ENCODE measurements at regions not wholly inside any gene's neighbourhood (a gene's known extent, or its start where the extent isn't known, plus 50 kb on each side); places are given as distances from the start of the nearest gene placed in this dataset.

DNA sequence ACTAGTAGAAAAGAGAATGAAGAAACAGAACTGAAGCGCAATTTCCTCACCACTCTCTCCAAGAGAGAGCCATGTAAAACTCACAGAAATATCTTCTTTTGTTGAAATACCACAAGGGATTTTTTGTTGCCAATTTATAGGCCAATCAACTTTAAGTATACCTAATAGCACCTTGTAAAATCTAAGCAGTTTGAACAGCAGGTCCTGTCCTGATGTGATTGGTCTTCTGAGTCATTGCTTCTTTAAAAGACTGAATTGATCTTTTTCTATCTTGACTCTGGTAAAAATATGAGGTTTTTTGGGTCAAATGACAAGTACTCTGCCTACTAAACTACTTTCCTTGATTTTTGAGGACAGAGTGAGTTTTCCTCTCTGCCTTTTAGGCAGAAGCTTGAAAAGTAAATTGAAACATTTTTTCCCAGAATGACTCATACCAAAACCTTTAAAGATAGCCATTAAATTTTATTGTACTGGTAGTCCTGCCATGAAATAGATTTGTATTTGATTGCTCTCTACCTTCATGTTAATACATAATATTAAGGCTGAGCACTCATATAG, 343.9 kb upstream of the CBLB start:
- TF ChIP-seq RARB (CRISPR knock-in tag; IDR thresholded peaks at IDR 0.05) (no peak), ZNF8 (CRISPR knock-in tag; IDR thresholded peaks at IDR 0.05) (no peak), ZFP3 (CRISPR knock-in tag; IDR thresholded peaks at IDR 0.05) (no peak), ESRRG (CRISPR knock-in tag; IDR thresholded peaks at IDR 0.05) (no peak), ARNTL (CRISPR knock-in tag; IDR thresholded peaks at IDR 0.05; ENCODE audit: borderline replicate concordance, low read depth) (no peak), SNAI2 (CRISPR knock-in tag; IDR thresholded peaks at IDR 0.05) (no peak)
- TF ChIP-seq, protein P1, sequence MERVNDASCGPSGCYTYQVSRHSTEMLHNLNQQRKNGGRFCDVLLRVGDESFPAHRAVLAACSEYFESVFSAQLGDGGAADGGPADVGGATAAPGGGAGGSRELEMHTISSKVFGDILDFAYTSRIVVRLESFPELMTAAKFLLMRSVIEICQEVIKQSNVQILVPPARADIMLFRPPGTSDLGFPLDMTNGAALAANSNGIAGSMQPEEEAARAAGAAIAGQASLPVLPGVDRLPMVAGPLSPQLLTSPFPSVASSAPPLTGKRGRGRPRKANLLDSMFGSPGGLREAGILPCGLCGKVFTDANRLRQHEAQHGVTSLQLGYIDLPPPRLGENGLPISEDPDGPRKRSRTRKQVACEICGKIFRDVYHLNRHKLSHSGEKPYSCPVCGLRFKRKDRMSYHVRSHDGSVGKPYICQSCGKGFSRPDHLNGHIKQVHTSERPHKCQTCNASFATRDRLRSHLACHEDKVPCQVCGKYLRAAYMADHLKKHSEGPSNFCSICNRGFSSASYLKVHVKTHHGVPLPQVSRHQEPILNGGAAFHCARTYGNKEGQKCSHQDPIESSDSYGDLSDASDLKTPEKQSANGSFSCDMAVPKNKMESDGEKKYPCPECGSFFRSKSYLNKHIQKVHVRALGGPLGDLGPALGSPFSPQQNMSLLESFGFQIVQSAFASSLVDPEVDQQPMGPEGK (CRISPR knock-in tag; IDR thresholded peaks at IDR 0.05; ENCODE audit: borderline replicate concordance), result no peak

Measured in SK-N-SH treated with all-trans-retinoic acid at 6 μM for 48 hours (cell line).